Loucy (cell line): ENCODE measurements at regions not wholly inside any gene's neighbourhood (a gene's known extent, or its start where the extent isn't known, plus 50 kb on each side); places are given as distances from the start of the nearest gene placed in this dataset.

Experiments used
- EZH2phosphoT487 ChIP-seq: fragments of 200-600 bp; IDR thresholded peaks from 2 replicates; pipeline ENCODE4 v1.6.1; 2018; ENCODE audit warnings: antibody characterized with exemption, mild to moderate bottlenecking, moderate library complexity, borderline replicate concordance
- TF ChIP-seq, protein P1 (sequence below): fragments of 200-600 bp; sonication (generic); conservative IDR thresholded peaks from 2 replicates; pipeline ENCODE4 v1.5.1; 2014; ENCODE audit warnings: mild to moderate bottlenecking, antibody characterized with exemption, low read length

DNA sequence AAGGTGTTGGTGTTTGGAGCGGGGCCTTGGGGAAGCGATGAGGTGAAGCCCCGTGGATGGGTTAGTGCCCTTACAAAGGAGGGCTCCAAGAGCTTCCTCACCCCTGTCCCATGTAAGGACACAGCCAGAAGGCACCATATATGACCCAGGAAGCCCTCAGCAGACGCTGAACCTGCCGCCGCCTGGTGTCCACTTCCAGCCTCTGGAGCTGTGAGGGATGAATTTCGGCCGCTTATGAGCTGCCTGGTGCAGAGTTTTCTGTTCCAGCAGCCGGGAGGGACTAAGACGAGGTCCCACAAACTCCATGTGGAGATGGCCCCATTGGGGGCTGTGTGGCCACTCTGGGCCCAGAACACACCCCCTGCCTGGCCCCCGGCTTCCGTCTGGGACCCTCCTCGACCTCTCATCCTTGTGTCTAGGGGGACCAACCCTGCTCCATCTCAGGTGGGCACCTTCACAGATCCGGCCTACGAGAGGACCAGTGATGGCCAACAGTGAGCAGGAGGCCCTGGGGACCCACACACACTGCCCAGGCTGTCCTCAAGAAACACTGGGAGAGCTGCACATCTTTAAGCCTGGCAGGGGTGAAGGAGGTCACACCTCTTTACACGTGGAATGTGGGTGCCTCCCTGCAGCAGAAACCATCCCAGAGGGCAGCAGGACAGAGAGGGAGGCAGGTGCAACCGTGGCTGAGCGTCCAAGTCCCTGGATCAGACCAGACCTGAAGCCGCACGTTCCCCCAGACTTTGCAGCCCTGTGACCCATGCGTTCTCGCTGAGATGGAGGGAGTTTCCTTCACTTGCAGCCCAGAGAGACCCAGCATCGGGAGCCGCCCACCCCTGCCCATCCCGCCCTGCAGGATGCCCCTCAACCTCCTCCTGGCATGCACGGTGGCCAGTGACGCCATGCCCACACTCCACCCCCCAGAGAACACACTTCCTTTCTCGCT is 96.1 kb downstream of the PDGFA start:
- TF ChIP-seq, protein P1, sequence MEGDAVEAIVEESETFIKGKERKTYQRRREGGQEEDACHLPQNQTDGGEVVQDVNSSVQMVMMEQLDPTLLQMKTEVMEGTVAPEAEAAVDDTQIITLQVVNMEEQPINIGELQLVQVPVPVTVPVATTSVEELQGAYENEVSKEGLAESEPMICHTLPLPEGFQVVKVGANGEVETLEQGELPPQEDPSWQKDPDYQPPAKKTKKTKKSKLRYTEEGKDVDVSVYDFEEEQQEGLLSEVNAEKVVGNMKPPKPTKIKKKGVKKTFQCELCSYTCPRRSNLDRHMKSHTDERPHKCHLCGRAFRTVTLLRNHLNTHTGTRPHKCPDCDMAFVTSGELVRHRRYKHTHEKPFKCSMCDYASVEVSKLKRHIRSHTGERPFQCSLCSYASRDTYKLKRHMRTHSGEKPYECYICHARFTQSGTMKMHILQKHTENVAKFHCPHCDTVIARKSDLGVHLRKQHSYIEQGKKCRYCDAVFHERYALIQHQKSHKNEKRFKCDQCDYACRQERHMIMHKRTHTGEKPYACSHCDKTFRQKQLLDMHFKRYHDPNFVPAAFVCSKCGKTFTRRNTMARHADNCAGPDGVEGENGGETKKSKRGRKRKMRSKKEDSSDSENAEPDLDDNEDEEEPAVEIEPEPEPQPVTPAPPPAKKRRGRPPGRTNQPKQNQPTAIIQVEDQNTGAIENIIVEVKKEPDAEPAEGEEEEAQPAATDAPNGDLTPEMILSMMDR: no peak
- TF ChIP-seq EZH2phosphoT487: no peak
